ENCODE measurements at regions not wholly inside any gene's neighbourhood (a gene's known extent, or its start where the extent isn't known, plus 50 kb on each side); places are given as distances from the start of the nearest gene placed in this dataset.

- H3K36me3 ChIP-seq (replicated peaks; ENCODE audit: insufficient read depth, low read depth), result no peaks in the 10 kb centered on the region
- H3K4me1 ChIP-seq (ENCODE audit: insufficient read depth), result no peaks in the 10 kb centered on the region
- no peaks in the 10 kb centered on the region for H3K9me2 ChIP-seq (replicated peaks; ENCODE audit: insufficient read depth)
- H4K20me1 ChIP-seq (ENCODE audit: insufficient read depth, poor library complexity, severe bottlenecking), result no peaks in the 10 kb centered on the region
- no peak for DNase-seq (ENCODE audit: low spot score)
- 70% methylated on average over 5 of the region's 5 CpGs for WGBS (ENCODE audit: low lambda C conversion rate, missing lambda C conversion rate)
- no peak overlapping the region for H3K27ac ChIP-seq
- no peaks in the 10 kb centered on the region for H3K79me2 ChIP-seq
- no peak overlapping the region for H2AFZ ChIP-seq
- no peaks in the 10 kb centered on the region for H3K27me3 ChIP-seq
- H3K9me3 ChIP-seq (ENCODE audit: low read depth), result no peaks in the 10 kb centered on the region
- H3K4me3 ChIP-seq, result no peak overlapping the region
- TF ChIP-seq, protein P1, sequence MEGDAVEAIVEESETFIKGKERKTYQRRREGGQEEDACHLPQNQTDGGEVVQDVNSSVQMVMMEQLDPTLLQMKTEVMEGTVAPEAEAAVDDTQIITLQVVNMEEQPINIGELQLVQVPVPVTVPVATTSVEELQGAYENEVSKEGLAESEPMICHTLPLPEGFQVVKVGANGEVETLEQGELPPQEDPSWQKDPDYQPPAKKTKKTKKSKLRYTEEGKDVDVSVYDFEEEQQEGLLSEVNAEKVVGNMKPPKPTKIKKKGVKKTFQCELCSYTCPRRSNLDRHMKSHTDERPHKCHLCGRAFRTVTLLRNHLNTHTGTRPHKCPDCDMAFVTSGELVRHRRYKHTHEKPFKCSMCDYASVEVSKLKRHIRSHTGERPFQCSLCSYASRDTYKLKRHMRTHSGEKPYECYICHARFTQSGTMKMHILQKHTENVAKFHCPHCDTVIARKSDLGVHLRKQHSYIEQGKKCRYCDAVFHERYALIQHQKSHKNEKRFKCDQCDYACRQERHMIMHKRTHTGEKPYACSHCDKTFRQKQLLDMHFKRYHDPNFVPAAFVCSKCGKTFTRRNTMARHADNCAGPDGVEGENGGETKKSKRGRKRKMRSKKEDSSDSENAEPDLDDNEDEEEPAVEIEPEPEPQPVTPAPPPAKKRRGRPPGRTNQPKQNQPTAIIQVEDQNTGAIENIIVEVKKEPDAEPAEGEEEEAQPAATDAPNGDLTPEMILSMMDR (IDR thresholded peaks at IDR 0.05; ENCODE audit: poor library complexity), result no peak
- TF ChIP-seq EZH2phosphoT487 (IDR thresholded peaks at IDR 0.05; ENCODE audit: low read depth, severe bottlenecking, unreplicated experiment) (no peak), EZH2 (IDR thresholded peaks at IDR 0.05; ENCODE audit: borderline replicate concordance) (no peak)
- no peak overlapping the region for H3K4me2 ChIP-seq
Observed at GRCh38 chr10:58140691-58141347, 126.9 kb downstream of the IPMK start.

DNA sequence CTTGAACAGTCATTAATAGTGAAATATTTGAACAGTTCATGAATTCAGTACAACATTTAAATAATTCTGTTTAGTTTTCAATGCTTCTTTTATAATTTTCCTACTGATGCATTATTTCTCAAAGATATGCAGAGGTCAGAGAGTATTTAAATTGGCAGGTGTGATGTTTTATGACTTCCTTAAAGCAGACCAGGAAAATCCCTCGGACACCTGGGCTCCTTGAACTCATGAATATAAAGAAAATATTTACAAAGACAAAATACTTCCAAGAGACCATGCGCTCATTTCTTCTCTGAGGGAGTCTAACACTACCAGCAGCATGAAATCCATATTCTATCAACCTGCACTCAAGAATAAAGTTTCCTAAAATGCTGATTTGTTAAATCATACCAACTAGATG, 127.6 kb downstream of the IPMK start:
- TF ChIP-seq EZH2phosphoT487 (IDR thresholded peaks at IDR 0.05; ENCODE audit: low read depth, severe bottlenecking, unreplicated experiment) (no peak), EZH2 (IDR thresholded peaks at IDR 0.05; ENCODE audit: borderline replicate concordance) (no peak)
- TF ChIP-seq, protein P1 (IDR thresholded peaks at IDR 0.05; ENCODE audit: poor library complexity), result no peak
- H3K36me3 ChIP-seq (replicated peaks; ENCODE audit: insufficient read depth, low read depth), result no peaks in the 10 kb centered on the region
- DNase-seq (ENCODE audit: low spot score), result no peak
- WGBS (ENCODE audit: low lambda C conversion rate, missing lambda C conversion rate), result 71% methylated on average over 2 of the region's 2 CpGs
- H3K4me2 ChIP-seq, result no peak overlapping the region
- H3K27me3 ChIP-seq, result no peaks in the 10 kb centered on the region
- H3K4me1 ChIP-seq (ENCODE audit: insufficient read depth), result no peaks in the 10 kb centered on the region
- H3K9me3 ChIP-seq (ENCODE audit: low read depth), result no peaks in the 10 kb centered on the region
- no peak overlapping the region for H3K4me3 ChIP-seq
- H2AFZ ChIP-seq, result no peak overlapping the region
- H3K9me2 ChIP-seq (replicated peaks; ENCODE audit: insufficient read depth), result no peaks in the 10 kb centered on the region
- H3K79me2 ChIP-seq, result no peaks in the 10 kb centered on the region
- H4K20me1 ChIP-seq (ENCODE audit: insufficient read depth, poor library complexity, severe bottlenecking), result no peaks in the 10 kb centered on the region
- no peak overlapping the region for H3K27ac ChIP-seq

GRCh38 chr10:58137813-58138212, 129.9 kb downstream of the IPMK start:
- Histone ChIP-seq H3K27me3 (no peaks in the 10 kb centered on the region), H3K4me3 (no peak overlapping the region), H3K79me2 (no peaks in the 10 kb centered on the region), H2AFZ (no peak overlapping the region), H3K36me3 (replicated peaks; ENCODE audit: insufficient read depth, low read depth) (no peaks in the 10 kb centered on the region), H4K20me1 (ENCODE audit: insufficient read depth, poor library complexity, severe bottlenecking) (no peaks in the 10 kb centered on the region), H3K9me2 (replicated peaks; ENCODE audit: insufficient read depth) (no peaks in the 10 kb centered on the region), H3K27ac (no peak overlapping the region), H3K4me2 (no peak overlapping the region), H3K4me1 (ENCODE audit: insufficient read depth) (no peaks in the 10 kb centered on the region), H3K9me3 (ENCODE audit: low read depth) (no peaks in the 10 kb centered on the region)
- DNase-seq (ENCODE audit: low spot score), result no peak
- 69% methylated on average over 5 of the region's 5 CpGs for WGBS (ENCODE audit: low lambda C conversion rate, missing lambda C conversion rate)
- TF ChIP-seq EZH2 (IDR thresholded peaks at IDR 0.05; ENCODE audit: borderline replicate concordance), result no peak
- TF ChIP-seq, protein P1 (IDR thresholded peaks at IDR 0.05; ENCODE audit: poor library complexity), result no peak
- TF ChIP-seq EZH2phosphoT487 (IDR thresholded peaks at IDR 0.05; ENCODE audit: low read depth, severe bottlenecking, unreplicated experiment), result no peak

Measured in hepatocyte (in vitro differentiated cells).